Psoas muscle (tissue), 7 donors: ENCODE measurements at regions not wholly inside any gene's neighbourhood (a gene's known extent, or its start where the extent isn't known, plus 50 kb on each side); places are given as distances from the start of the nearest gene placed in this dataset.

Experiments used
- ATAC-seq, 4 donors: fragments of 200-7000 bp; cut with Tn5 transposase; one replicate each; pipeline ENCODE4 v1.9.1; 2020; ENCODE audit warnings: moderate library complexity in 3 of 4, mild to moderate bottlenecking in 2 of 4
- DNase-seq, 2 donors: peaks; one replicate each; pipeline ENCODE4 v3.0.0-alpha.2; 2020
- H3K27ac ChIP-seq: fragments of 200-600 bp; one replicate; pipeline ENCODE4 v1.8.0; 2022
- H3K27me3 ChIP-seq, 3 donors: fragments of 200-600 bp in 1 of 3; one replicate each; pipeline versions ENCODE4 v1.6.1 to v1.8.0; 2013 to 2022; ENCODE audit warnings: low read length in 2 of 3, mild to moderate bottlenecking in 2 of 3, moderate library complexity in 1 of 3; ENCODE audit not compliant: insufficient read depth in 3 of 3
- H3K36me3 ChIP-seq, 2 donors: fragments of 200-600 bp in 1 of 2; one replicate each; pipeline versions ENCODE4 v1.6.1 to v1.8.0; 2013 to 2022; ENCODE audit warnings: low read depth in 1 of 2, mild to moderate bottlenecking in 1 of 2, moderate library complexity in 1 of 2; ENCODE audit not compliant: insufficient read depth in 1 of 2
- H3K4me1 ChIP-seq: fragments of 200-600 bp; one replicate; pipeline ENCODE4 v1.8.0; 2022
- H3K4me3 ChIP-seq: fragments of 200-600 bp; one replicate; pipeline ENCODE4 v1.8.0; 2022; ENCODE audit warnings: mild to moderate bottlenecking
- H3K9me3 ChIP-seq: fragments of 200-600 bp; one replicate; pipeline ENCODE4 v1.8.0; 2022
- CTCF ChIP-seq: fragments of 200-600 bp; IDR thresholded peaks from one replicate; pipeline ENCODE4 v1.8.0; 2022; ENCODE audit warnings: antibody characterized with exemption
- whole genome bisulfite sequencing, 3 donors: extraction: QIAGEN DNeasy Blood & Tissue Kit; methylation state at CpG; one replicate each; pipeline versions ENCODE4 v1.1.6 to v1.1.7; 2013; 5-methylcytosine and 5-hydroxymethylcytosine counted together
- intact Hi-C, 2 donors: fragments of 100-400 bp; cut with DNase I; formaldehyde crosslinking; loops; one replicate each; pipeline versions ENCODE4 v1.11.0 to v1.14.2; 2022
- donor health status: healthy with polysubstance abuse.
- donor health status: DM: no; HTN: no; CAD: no; lungs with moderate emphysema.
- donor health status: Bipolar disorder and iron deficiency.
- donor health status: healthy.
- donor health status: DM: yes; HTN: yes; CAD: no.
- donor health status: DM: no; HTN: no; CAD: no.
- donor health status: DM: yes; HTN: yes; CAD: no.

DNA sequence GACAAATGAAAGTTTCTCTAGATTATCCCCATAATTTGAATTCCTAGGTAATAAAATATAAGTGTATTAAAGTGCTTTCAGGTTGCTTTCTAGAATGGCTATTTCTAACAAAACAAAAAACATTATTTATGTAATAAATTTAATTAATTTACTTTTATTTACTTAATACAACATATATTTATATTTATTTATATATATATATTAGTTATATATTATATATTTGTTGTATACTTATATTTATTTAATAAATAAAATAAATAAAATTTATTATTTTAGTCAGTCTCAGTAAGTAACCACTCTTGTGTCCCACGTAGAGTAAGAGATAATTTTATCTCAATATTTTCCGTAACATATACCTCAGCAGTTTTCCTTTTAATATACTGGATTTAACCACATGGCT lies 1031.6 kb upstream of the CNTN5 start:
- ATAC-seq: no peak
- 92 to 96% (median 94%) methylated on average over 2 of the region's 2 CpGs for WGBS, 3 donors

DNA sequence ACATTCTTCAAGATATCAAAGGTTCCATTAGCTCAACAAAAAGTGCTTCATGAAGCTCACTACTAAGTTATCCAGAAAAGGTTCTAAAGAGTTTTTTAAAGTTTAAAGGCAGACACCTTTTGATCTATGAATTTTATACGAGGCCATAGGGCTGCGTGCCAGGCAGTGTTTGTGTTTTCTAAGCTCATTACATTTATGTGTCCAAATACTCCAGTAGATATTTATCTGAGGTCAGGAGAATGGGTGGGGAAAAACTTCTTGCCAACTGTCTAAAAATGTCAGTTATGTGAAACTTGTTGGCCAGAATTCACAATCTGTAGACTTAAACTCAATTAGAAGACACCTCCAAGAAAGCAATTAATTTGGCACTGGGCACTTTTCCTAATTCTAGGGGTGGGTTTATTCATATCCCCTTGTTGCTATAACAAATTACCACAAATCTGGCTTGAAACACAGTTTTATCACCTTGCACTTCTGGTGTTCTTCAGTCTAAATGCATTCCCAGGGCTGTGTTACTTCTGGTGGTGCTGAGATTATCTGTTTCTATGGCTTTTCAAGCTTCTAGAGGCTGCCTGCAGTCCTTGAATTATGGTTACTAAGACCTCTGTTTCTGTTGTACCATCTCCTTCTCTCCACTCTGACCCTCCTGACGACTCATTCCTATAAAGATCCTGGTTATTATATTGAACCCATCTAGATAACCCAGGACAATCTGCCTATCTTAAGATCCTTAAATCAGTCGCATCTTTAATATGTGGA lies 1030.4 kb upstream of the CNTN5 start:
- no peaks in the 10 kb centered on the region for H3K36me3 ChIP-seq
- no peak for DNase-seq
- H3K27ac ChIP-seq: no peak overlapping the region
- intact Hi-C loops: no loop called here
- no peak overlapping the region for H3K4me3 ChIP-seq
- H3K9me3 ChIP-seq: no peaks in the 10 kb centered on the region
- no peak for TF ChIP-seq CTCF
- H3K27me3 ChIP-seq: no peaks in the 10 kb centered on the region
- H3K4me1 ChIP-seq: no peaks in the 10 kb centered on the region
- ATAC-seq: no peak
- 49 to 54% (median 50%) methylated on average over 4 of the region's 4 CpGs for WGBS, 3 donors

More for the DNA sequence above, 1031.6 kb upstream of the CNTN5 start:
- intact Hi-C loops: no loop called here
- no peak overlapping the region for H3K4me3 ChIP-seq
- DNase-seq: no peak
- H3K27me3 ChIP-seq: no peaks in the 10 kb centered on the region
- H3K36me3 ChIP-seq: no peaks in the 10 kb centered on the region
- H3K4me1 ChIP-seq: no peaks in the 10 kb centered on the region
- no peak for TF ChIP-seq CTCF
- H3K27ac ChIP-seq: no peak overlapping the region
- no peaks in the 10 kb centered on the region for H3K9me3 ChIP-seq

GRCh38 chr11:97993562-97993961 lies 1027.2 kb upstream of the CNTN5 start:
- no peaks in the 10 kb centered on the region for H3K9me3 ChIP-seq
- WGBS, 3 donors: 86 to 90% (median 87%) methylated on average over 4 of the region's 4 CpGs
- intact Hi-C loops: no loop called here
- no peak overlapping the region for H3K4me3 ChIP-seq
- H3K4me1 ChIP-seq: no peaks in the 10 kb centered on the region
- DNase-seq (no peak), ATAC-seq (no peak)
- no peak overlapping the region for H3K27ac ChIP-seq
- no peak for TF ChIP-seq CTCF
- H3K36me3 ChIP-seq: no peaks in the 10 kb centered on the region
- no peaks in the 10 kb centered on the region for H3K27me3 ChIP-seq

- ATAC-seq (no peak), DNase-seq (no peak)
- intact Hi-C loops: no loop called here
- H3K36me3 ChIP-seq: no peaks in the 10 kb centered on the region
- no peaks in the 10 kb centered on the region for H3K9me3 ChIP-seq
- no peak overlapping the region for H3K4me3 ChIP-seq
- no peak for TF ChIP-seq CTCF
- H3K4me1 ChIP-seq: no peaks in the 10 kb centered on the region
- 72 to 75% (median 74%) methylated on average over 3 of the region's 3 CpGs for WGBS, 3 donors
- no peaks in the 10 kb centered on the region for H3K27me3 ChIP-seq
- no peak overlapping the region for H3K27ac ChIP-seq
Measured at GRCh38 chr11:97995874-97996273, 1024.9 kb upstream of the CNTN5 start.

DNA sequence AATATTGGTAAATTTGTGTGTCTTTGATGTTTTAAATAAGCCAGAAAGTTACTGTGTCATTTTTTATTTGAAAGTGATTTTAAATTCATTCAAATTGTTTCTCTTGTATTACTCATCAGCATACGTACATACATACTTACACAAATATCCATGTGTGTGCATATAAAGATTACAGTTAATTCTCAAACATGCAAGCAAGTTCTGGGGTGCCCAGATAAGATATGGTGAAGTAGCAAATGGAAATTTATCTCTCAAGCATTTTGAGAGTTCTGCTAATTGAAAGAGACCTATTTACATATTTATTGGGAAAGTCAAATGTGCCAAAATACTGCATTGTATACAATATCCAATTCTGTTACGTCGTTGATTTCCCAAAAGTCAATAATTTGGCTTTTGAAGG lies 1024.0 kb upstream of the CNTN5 start:
- no peak for TF ChIP-seq CTCF
- Histone ChIP-seq H3K4me1 (no peaks in the 10 kb centered on the region), H3K27ac (no peak overlapping the region), H3K36me3 (no peaks in the 10 kb centered on the region), H3K9me3 (no peaks in the 10 kb centered on the region), H3K4me3 (no peak overlapping the region), H3K27me3 (no peaks in the 10 kb centered on the region)
- ATAC-seq (no peak), DNase-seq (no peak)
- intact Hi-C loops: no loop called here
- WGBS, 3 donors: 86 to 92% (median 88%) methylated on average over 3 of the region's 3 CpGs
